DND-41 (cell line): ENCODE measurements at regions not wholly inside any gene's neighbourhood (a gene's known extent, or its start where the extent isn't known, plus 50 kb on each side); places are given as distances from the start of the nearest gene placed in this dataset.

ENCODE experiments used
- CTCF ChIP-seq: IDR thresholded peaks from 2 replicates; pipeline ENCODE4 v1.5.1; 2012; ENCODE audit warnings: borderline replicate concordance, low read length, moderate library complexity, mild to moderate bottlenecking; ENCODE audit not compliant: poor library complexity, severe bottlenecking; ENCODE audit errors: extremely low read depth
- EZH2 ChIP-seq: IDR thresholded peaks from 3 replicates; pipeline ENCODE4 v1.6.1; 2012; ENCODE audit warnings: borderline replicate concordance, low read depth, mild to moderate bottlenecking, moderate library complexity, low read length, inconsistent platforms; ENCODE audit not compliant: severe bottlenecking

- TF ChIP-seq CTCF (no peak), EZH2 (no peak)
Measured at GRCh38 chr20:39107741-39108140, 145.6 kb downstream of the DHX35 start.
